SK-N-SH (cell line): ENCODE measurements at regions not wholly inside any gene's neighbourhood (a gene's known extent, or its start where the extent isn't known, plus 50 kb on each side); places are given as distances from the start of the nearest gene placed in this dataset.

Experiments
- CTCF ChIA-PET: fragments of 300-600, 350-600 bp; formaldehyde crosslinking; extraction: SDS; loops from one replicate; lab custom pipeline; 2021; lab: Yijun Ruan, JAX
- POLR2A ChIA-PET: fragments of 350-600 bp; sonication (Branson Sonifier 250); formaldehyde crosslinking; extraction: SDS; loops from one replicate; lab custom pipeline; 2020; ENCODE audit warnings: antibody characterized with exemption, inconsistent platforms; lab: Yijun Ruan, JAX
- DNase-seq: peaks from one replicate; pipeline ENCODE4 v3.0.0; 2012
- H2AFZ ChIP-seq: fragments of 200-600 bp; sonication (generic); 2 replicates; pipeline ENCODE4 v1.8.1; 2016; ENCODE audit warnings: antibody characterized with exemption, mild to moderate bottlenecking, low read depth
- H3F3A ChIP-seq: fragments of 200-600 bp; sonication (generic); replicated peaks from 2 replicates; pipeline ENCODE3; 2016; ENCODE audit warnings: antibody characterized with exemption, mild to moderate bottlenecking; ENCODE audit not compliant: insufficient read depth
- H3K27ac ChIP-seq, 2 experiments: fragments of 200-500 bp in 1 of 2; fragments of 200-600 bp in 1 of 2; sonication (Bioruptor generic) in 1 of 2; sonication (generic), shearing (Covaris generic) in 1 of 2; 2 replicates each; pipeline versions ENCODE4 v1.5.1 to v1.6.1; 2014 to 2016; ENCODE audit warnings: low read depth in 2 of 2, inconsistent platforms in 1 of 2, low read length in 1 of 2, mild to moderate bottlenecking in 1 of 2, mixed read lengths in 1 of 2
- H3K27me3 ChIP-seq: fragments of 200-600 bp; sonication (generic), shearing (Covaris generic); 2 replicates; pipeline ENCODE4 v1.6.1; 2016; ENCODE audit warnings: mixed run types; ENCODE audit not compliant: insufficient read depth
- H3K36me3 ChIP-seq, 2 experiments: fragments of 200-500 bp in 1 of 2; fragments of 200-600 bp in 1 of 2; sonication (Bioruptor generic) in 1 of 2; sonication (generic) in 1 of 2; replicated peaks in 1 of 2; 2 replicates each; pipeline versions ENCODE3 to v1.5.1; 2014 to 2016; ENCODE audit warnings: low read length in 1 of 2, mild to moderate bottlenecking in 1 of 2; ENCODE audit not compliant: insufficient read depth in 2 of 2, control insufficient read depth in 1 of 2
- H3K4me1 ChIP-seq, 2 experiments: fragments of 200-500 bp in 1 of 2; fragments of 200-600 bp in 1 of 2; sonication (Bioruptor generic) in 1 of 2; sonication (generic), shearing (Covaris generic) in 1 of 2; 2 replicates each; pipeline versions ENCODE4 v1.5.1 to v1.6.1; 2014 to 2016; ENCODE audit warnings: low read depth in 1 of 2, low read length in 1 of 2, mixed run types in 1 of 2; ENCODE audit not compliant: insufficient read depth in 2 of 2, control insufficient read depth in 1 of 2
- H3K4me2 ChIP-seq: fragments of 200-600 bp; sonication (generic), shearing (Covaris generic); 2 replicates; pipeline ENCODE4 v1.6.1; 2017; ENCODE audit warnings: mixed run types
- H3K4me3 ChIP-seq, 2 experiments: fragments of 200-500 bp in 1 of 2; fragments of 200-600 bp in 1 of 2; sonication (Bioruptor generic) in 1 of 2; sonication (generic), shearing (Covaris generic) in 1 of 2; 2 replicates each; pipeline versions ENCODE4 v1.5.1 to v1.8.1; 2014 to 2016; ENCODE audit warnings: low read depth in 2 of 2, inconsistent platforms in 1 of 2, low read length in 1 of 2, mild to moderate bottlenecking in 1 of 2, mixed read lengths in 1 of 2, moderate library complexity in 1 of 2
- H3K79me2 ChIP-seq: fragments of 200-600 bp; sonication (generic); 2 replicates; pipeline ENCODE4 v1.8.1; 2017; ENCODE audit warnings: mild to moderate bottlenecking; ENCODE audit not compliant: insufficient read depth
- H3K9ac ChIP-seq: fragments of 200-600 bp; sonication (generic); 2 replicates; pipeline ENCODE4 v1.6.1; 2017; ENCODE audit warnings: mixed run types
- H3K9me2 ChIP-seq: fragments of 200-600 bp; sonication (generic); 2 replicates; pipeline ENCODE4 v1.6.1; 2017; ENCODE audit warnings: mixed run types
- H3K9me3 ChIP-seq: fragments of 200-600 bp; sonication (generic); 2 replicates; pipeline ENCODE4 v1.6.1; 2017; ENCODE audit warnings: mixed run types, mild to moderate bottlenecking, moderate library complexity
- H4K20me1 ChIP-seq: fragments of 200-600 bp; sonication (generic); 2 replicates; pipeline ENCODE4 v1.6.1; 2017; ENCODE audit warnings: mild to moderate bottlenecking, mixed run types; ENCODE audit not compliant: insufficient read depth
- EP300 ChIP-seq, 2 experiments: IDR thresholded peaks; 2 replicates each; pipeline versions ENCODE4 v1.4.0 to v1.6.1; 2012; ENCODE audit warnings: borderline replicate concordance in 1 of 2, low read depth in 1 of 2, low read length in 1 of 2
- FOSL2 ChIP-seq: IDR thresholded peaks from 2 replicates; pipeline ENCODE4 v1.4.0; 2012; ENCODE audit warnings: low read depth, mild to moderate bottlenecking, moderate library complexity, borderline replicate concordance
- FOXJ3 ChIP-seq: sonication (generic); formaldehyde crosslinking; IDR thresholded peaks from 2 replicates; pipeline ENCODE4 v1.5.1; 2020; ENCODE audit warnings: mild to moderate bottlenecking, missing genetic modification reagents
- FOXM1 ChIP-seq: IDR thresholded peaks from 2 replicates; pipeline ENCODE4 v1.4.0; 2012; ENCODE audit warnings: low read depth, mild to moderate bottlenecking
- GATA2 ChIP-seq: sonication (generic); formaldehyde crosslinking; IDR thresholded peaks from 2 replicates; pipeline ENCODE4 v1.5.0; 2020; ENCODE audit warnings: mild to moderate bottlenecking, missing genetic modification reagents
- IRF3 ChIP-seq: fragments of 150-350 bp; IDR thresholded peaks from 2 replicates; pipeline ENCODE4 v1.6.1; 2016; ENCODE audit warnings: mild to moderate bottlenecking, low read depth, low read length
- MEF2A ChIP-seq: IDR thresholded peaks from 2 replicates; pipeline ENCODE4 v1.4.0; 2012; ENCODE audit warnings: low read depth, borderline replicate concordance
- NFIC ChIP-seq: IDR thresholded peaks from 2 replicates; pipeline ENCODE4 v1.4.0; 2012; ENCODE audit warnings: borderline replicate concordance
- NRF1 ChIP-seq: IDR thresholded peaks from 2 replicates; pipeline ENCODE4 v1.6.1; 2012; ENCODE audit warnings: low read depth, mild to moderate bottlenecking, low read length
- POLR2AphosphoS5 ChIP-seq: IDR thresholded peaks from 2 replicates; pipeline ENCODE4 v1.6.1; 2012; ENCODE audit warnings: low read depth, low read length
- REST ChIP-seq: IDR thresholded peaks from 2 replicates; pipeline ENCODE4 v1.6.1; 2012; ENCODE audit warnings: mild to moderate bottlenecking, low read depth, low read length, moderate library complexity
- RFX5 ChIP-seq: IDR thresholded peaks from 2 replicates; pipeline ENCODE4 v1.6.1; 2012; ENCODE audit warnings: mild to moderate bottlenecking, improper control_type of control experiment, low read length
- RXRA ChIP-seq: IDR thresholded peaks from 2 replicates; pipeline ENCODE4 v1.4.0; 2012; ENCODE audit warnings: low read depth, mild to moderate bottlenecking, borderline replicate concordance
- SIN3A ChIP-seq: IDR thresholded peaks from 2 replicates; pipeline ENCODE4 v1.6.1; 2012; ENCODE audit warnings: low read depth, mild to moderate bottlenecking, low read length, moderate library complexity, borderline replicate concordance
- SMC3 ChIP-seq: IDR thresholded peaks from 2 replicates; pipeline ENCODE4 v1.6.1; 2012; ENCODE audit warnings: low read depth, low read length, improper control_type of control experiment
- TCF12 ChIP-seq: IDR thresholded peaks from 2 replicates; pipeline ENCODE4 v1.4.0; 2012
- TEAD4 ChIP-seq: IDR thresholded peaks from 2 replicates; pipeline ENCODE4 v1.4.0; 2012; ENCODE audit warnings: mild to moderate bottlenecking, borderline replicate concordance; ENCODE audit not compliant: insufficient read depth
- USF2 ChIP-seq: fragments of 150-350 bp; IDR thresholded peaks from 2 replicates; pipeline ENCODE4 v1.6.1; 2017; ENCODE audit warnings: antibody characterized with exemption, low read length, low read depth, borderline replicate concordance
- ZBTB33 ChIP-seq: IDR thresholded peaks from 2 replicates; pipeline ENCODE4 v1.4.0; 2012; ENCODE audit warnings: low read depth, borderline replicate concordance
- WGBS: methylation state at CpG from one replicate; pipeline ENCODE4 v1.1.6; 2017; ENCODE audit warnings: low lambda C conversion rate; 5-methylcytosine and 5-hydroxymethylcytosine counted together

GRCh38 chr7:41763626-41764025, 60.7 kb upstream of the INHBA start:
- ChIA-PET CTCF (no interaction called here), POLR2A (no interaction called here)
- Histone ChIP-seq H3K9me3 (no peaks in the 10 kb centered on the region), H3F3A (no peaks in the 10 kb centered on the region), H3K9me2 (no peaks in the 10 kb centered on the region), H3K4me2 (no peak overlapping the region), H3K79me2 (no peaks in the 10 kb centered on the region), H2AFZ (no peak overlapping the region), H3K4me3 (no peak overlapping the region), H4K20me1 (no peaks in the 10 kb centered on the region), H3K4me1 (no peaks in the 10 kb centered on the region), H3K36me3 (no peaks in the 10 kb centered on the region), H3K27me3 (no peaks in the 10 kb centered on the region), H3K9ac (no peak overlapping the region), H3K27ac (no peak overlapping the region)
- 33% methylated on average over 4 of the region's 4 CpGs for WGBS
- no peak for TF ChIP-seq NRF1
- TF ChIP-seq RXRA = no peak
- TF ChIP-seq REST = no peak
- TF ChIP-seq TEAD4 = no peak
- TF ChIP-seq SMC3 = no peak
- no peak for TF ChIP-seq USF2
- no peak for TF ChIP-seq FOSL2
- no peak for TF ChIP-seq EP300 (IDR thresholded peaks at IDR 0.05; ENCODE audit: borderline replicate concordance in 1 of 2, low read depth in 1 of 2, low read length in 1 of 2)
- no peak for TF ChIP-seq NFIC
- TF ChIP-seq FOXJ3 (CRISPR knock-in tag) = no peak
- TF ChIP-seq MEF2A = no peak
- no peak for TF ChIP-seq RFX5
- TF ChIP-seq SIN3A = no peak
- TF ChIP-seq ZBTB33 = no peak
- TF ChIP-seq POLR2AphosphoS5 = no peak
- no peak for TF ChIP-seq IRF3
- no peak for TF ChIP-seq GATA2
- no peak for TF ChIP-seq FOXM1
- no peak for TF ChIP-seq TCF12
- DNase-seq = no peak
